Karpas-422 (cell line): ENCODE measurements at regions not wholly inside any gene's neighbourhood (a gene's known extent, or its start where the extent isn't known, plus 50 kb on each side); places are given as distances from the start of the nearest gene placed in this dataset.

ENCODE experiments used
- DNase-seq: peaks from one replicate; pipeline ENCODE4 v3.0.0-alpha.2; 2015
- H2AFZ ChIP-seq: fragments of 200-600 bp; sonication (generic); 2 replicates; pipeline ENCODE4 v1.6.1; 2014; ENCODE audit warnings: antibody characterized with exemption, low read length, mixed read lengths
- H3K27ac ChIP-seq: fragments of 200-600 bp; sonication (generic); 2 replicates; pipeline ENCODE4 v1.5.1; 2014; ENCODE audit warnings: mild to moderate bottlenecking, low read length, moderate library complexity
- H3K27me3 ChIP-seq: fragments of 200-600 bp; sonication (generic); 2 replicates; pipeline ENCODE4 v1.6.1; 2014; ENCODE audit warnings: low read length, mixed read lengths
- H3K36me3 ChIP-seq: fragments of 200-600 bp; sonication (generic); 2 replicates; pipeline ENCODE4 v1.6.1; 2014; ENCODE audit warnings: low read length, mixed read lengths; ENCODE audit not compliant: insufficient read depth
- H3K4me1 ChIP-seq: fragments of 200-600 bp; sonication (generic); 2 replicates; pipeline ENCODE4 v1.6.1; 2014; ENCODE audit warnings: mild to moderate bottlenecking, low read length, mixed read lengths
- H3K4me2 ChIP-seq: fragments of 200-600 bp; sonication (generic); 2 replicates; pipeline ENCODE4 v1.6.1; 2014; ENCODE audit warnings: low read length, low read depth, mild to moderate bottlenecking; ENCODE audit not compliant: poor library complexity, severe bottlenecking
- H3K4me3 ChIP-seq: fragments of 200-600 bp; sonication (generic); 2 replicates; pipeline ENCODE4 v1.5.1; 2014; ENCODE audit warnings: mild to moderate bottlenecking, antibody characterized with exemption, low read length, mixed read lengths
- H3K79me2 ChIP-seq: fragments of 200-600 bp; sonication (generic); 2 replicates; pipeline ENCODE4 v1.6.1; 2014; ENCODE audit warnings: mild to moderate bottlenecking, low read length, mixed read lengths
- H3K9ac ChIP-seq: fragments of 200-600 bp; sonication (generic); 2 replicates; pipeline ENCODE4 v1.6.0; 2014; ENCODE audit warnings: low read length
- H3K9me2 ChIP-seq: fragments of 200-600 bp; sonication (generic), shearing (Covaris generic); replicated peaks from 2 replicates; pipeline ENCODE4 v1.6.0; 2014; ENCODE audit warnings: mild to moderate bottlenecking, low read length, moderate library complexity; ENCODE audit not compliant: insufficient read depth
- H3K9me3 ChIP-seq: fragments of 300-700, 200-600 bp; sonication (generic); 2 replicates; pipeline ENCODE4 v1.6.1; 2014; ENCODE audit warnings: low read length, mixed read lengths
- H4K20me1 ChIP-seq: fragments of 200-600 bp; sonication (generic); 2 replicates; pipeline ENCODE4 v1.6.1; 2014; ENCODE audit warnings: mild to moderate bottlenecking, antibody characterized with exemption, low read length, low read depth; ENCODE audit not compliant: insufficient read depth

DNA sequence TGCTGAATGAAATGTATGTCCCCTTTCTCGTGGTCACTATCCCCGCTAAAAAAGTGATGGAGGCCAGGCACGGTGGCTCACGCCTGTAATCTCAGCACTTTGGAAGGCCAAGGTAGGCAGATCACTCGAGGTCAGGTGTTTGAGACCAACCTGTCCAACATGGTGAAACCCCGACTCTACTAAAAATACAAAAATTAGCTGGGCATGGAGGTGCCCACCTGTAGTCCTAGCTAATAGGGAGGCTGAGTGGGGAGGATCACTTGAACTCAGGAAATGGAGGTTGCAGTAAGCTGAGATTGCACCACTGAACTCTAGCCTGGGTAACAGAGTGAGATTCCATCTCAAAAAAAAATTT, 91.4 kb upstream of the MKLN1 start:
- H3K27ac ChIP-seq: no peak overlapping the region
- H3K4me3 ChIP-seq: no peak overlapping the region
- H3K4me1 ChIP-seq: peaks cover 16% of the 10 kb centered on the region
- H3K4me2 ChIP-seq: no peak overlapping the region
- no peaks in the 10 kb centered on the region for H3K36me3 ChIP-seq
- H4K20me1 ChIP-seq: no peaks in the 10 kb centered on the region
- H2AFZ ChIP-seq: no peak overlapping the region
- no peaks in the 10 kb centered on the region for H3K27me3 ChIP-seq
- no peak overlapping the region for H3K9ac ChIP-seq
- H3K9me3 ChIP-seq: no peaks in the 10 kb centered on the region
- H3K9me2 ChIP-seq: no peaks in the 10 kb centered on the region
- no peaks in the 10 kb centered on the region for H3K79me2 ChIP-seq
- no peak for DNase-seq

DNA sequence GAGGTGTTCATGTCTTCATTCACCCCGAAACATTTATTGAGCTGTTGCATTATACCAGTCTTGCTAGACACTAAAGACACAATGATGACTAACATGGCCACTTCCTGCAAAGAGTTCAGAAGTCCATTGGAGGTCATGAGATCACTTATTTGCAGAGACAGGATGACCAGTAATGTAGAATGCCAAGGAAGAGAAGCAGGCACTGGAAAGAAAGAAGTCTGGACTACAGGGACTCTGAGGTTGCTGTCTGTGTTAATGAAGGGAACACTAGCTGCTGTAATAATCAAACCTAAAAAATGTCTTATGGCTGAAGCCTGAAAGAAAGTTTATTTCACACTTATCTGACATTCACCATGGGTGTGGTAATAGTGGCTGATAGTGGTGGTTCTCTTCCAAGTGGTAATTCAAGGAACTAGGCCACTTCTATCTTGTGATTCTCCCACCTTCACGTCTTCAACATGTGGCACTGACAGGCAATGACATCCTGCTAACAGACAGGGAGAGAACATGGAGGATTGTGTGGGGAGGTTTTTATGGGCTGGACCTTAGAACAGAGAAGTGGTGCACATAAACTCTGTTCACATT, 89.2 kb upstream of the MKLN1 start:
- no peak overlapping the region for H3K27ac ChIP-seq
- H3K4me3 ChIP-seq: no peak overlapping the region
- H2AFZ ChIP-seq: no peak overlapping the region
- no peaks in the 10 kb centered on the region for H4K20me1 ChIP-seq
- DNase-seq: no peak
- H3K4me1 ChIP-seq: peaks cover 8% of the 10 kb centered on the region
- H3K4me2 ChIP-seq: no peak overlapping the region
- H3K79me2 ChIP-seq: no peaks in the 10 kb centered on the region
- H3K9ac ChIP-seq: no peak overlapping the region
- H3K27me3 ChIP-seq: no peaks in the 10 kb centered on the region
- H3K36me3 ChIP-seq: no peaks in the 10 kb centered on the region
- no peaks in the 10 kb centered on the region for H3K9me2 ChIP-seq
- H3K9me3 ChIP-seq: no peaks in the 10 kb centered on the region

DNA sequence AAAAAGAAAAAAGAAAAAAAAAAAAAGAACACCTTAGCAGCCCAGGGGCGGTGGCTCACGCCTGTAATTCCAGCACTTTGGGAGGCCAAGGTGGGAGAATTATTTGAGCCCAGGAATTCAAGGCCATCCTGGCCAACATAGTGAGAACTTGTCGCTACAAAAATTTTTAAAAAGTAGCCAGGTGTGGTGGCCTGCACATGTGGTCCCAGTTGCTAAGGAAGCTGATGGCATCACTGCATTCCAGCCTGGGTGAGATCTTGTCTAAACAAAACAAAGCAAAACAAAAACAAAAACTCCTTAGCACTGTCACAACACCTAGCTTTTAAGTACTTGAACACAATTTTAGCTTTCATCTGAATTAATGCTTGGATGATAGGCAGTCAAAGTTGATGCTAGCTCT, 86.3 kb upstream of the MKLN1 start:
- no peak for DNase-seq
- Histone ChIP-seq H4K20me1 (no peaks in the 10 kb centered on the region), H3K4me1 (no peaks in the 10 kb centered on the region), H3K4me2 (no peak overlapping the region), H3K27me3 (no peaks in the 10 kb centered on the region), H3K9me2 (no peaks in the 10 kb centered on the region), H3K4me3 (no peak overlapping the region), H3K27ac (no peak overlapping the region), H3K36me3 (no peaks in the 10 kb centered on the region), H2AFZ (no peak overlapping the region), H3K9ac (no peak overlapping the region), H3K9me3 (no peaks in the 10 kb centered on the region), H3K79me2 (no peaks in the 10 kb centered on the region)

DNA sequence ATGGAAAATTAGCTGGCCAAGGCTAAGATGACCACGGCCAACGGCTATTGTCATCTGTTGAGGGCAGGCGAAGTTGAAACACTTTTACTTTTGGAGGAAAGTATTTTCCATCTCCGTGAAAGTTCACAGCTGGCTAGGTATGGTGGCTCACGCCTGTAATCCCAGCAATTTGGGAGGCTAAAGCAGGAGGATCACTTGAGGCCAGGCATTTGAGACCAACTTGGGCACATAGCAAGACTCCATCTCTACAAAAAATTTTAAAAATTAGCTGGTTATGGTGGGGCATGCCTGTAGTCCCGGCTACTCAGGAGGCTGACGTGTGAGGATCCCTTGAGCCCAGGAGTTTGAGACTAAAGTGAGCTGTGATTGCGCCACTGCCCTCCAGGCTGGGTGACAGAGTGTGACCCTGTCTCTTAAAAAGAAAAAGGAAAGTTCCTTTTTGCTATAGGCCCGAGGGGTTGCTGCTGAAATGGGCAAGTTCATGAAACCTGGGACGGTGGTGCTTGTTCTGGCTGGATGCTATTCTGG, 85.5 kb upstream of the MKLN1 start:
- H2AFZ ChIP-seq: no peak overlapping the region
- no peak overlapping the region for H3K27ac ChIP-seq
- no peaks in the 10 kb centered on the region for H3K36me3 ChIP-seq
- H3K9me3 ChIP-seq: no peaks in the 10 kb centered on the region
- no peak overlapping the region for H3K9ac ChIP-seq
- H3K4me2 ChIP-seq: no peak overlapping the region
- no peaks in the 10 kb centered on the region for H3K9me2 ChIP-seq
- H3K27me3 ChIP-seq: no peaks in the 10 kb centered on the region
- no peaks in the 10 kb centered on the region for H4K20me1 ChIP-seq
- H3K79me2 ChIP-seq: no peaks in the 10 kb centered on the region
- H3K4me1 ChIP-seq: no peaks in the 10 kb centered on the region
- no peak for DNase-seq
- H3K4me3 ChIP-seq: no peak overlapping the region

DNA sequence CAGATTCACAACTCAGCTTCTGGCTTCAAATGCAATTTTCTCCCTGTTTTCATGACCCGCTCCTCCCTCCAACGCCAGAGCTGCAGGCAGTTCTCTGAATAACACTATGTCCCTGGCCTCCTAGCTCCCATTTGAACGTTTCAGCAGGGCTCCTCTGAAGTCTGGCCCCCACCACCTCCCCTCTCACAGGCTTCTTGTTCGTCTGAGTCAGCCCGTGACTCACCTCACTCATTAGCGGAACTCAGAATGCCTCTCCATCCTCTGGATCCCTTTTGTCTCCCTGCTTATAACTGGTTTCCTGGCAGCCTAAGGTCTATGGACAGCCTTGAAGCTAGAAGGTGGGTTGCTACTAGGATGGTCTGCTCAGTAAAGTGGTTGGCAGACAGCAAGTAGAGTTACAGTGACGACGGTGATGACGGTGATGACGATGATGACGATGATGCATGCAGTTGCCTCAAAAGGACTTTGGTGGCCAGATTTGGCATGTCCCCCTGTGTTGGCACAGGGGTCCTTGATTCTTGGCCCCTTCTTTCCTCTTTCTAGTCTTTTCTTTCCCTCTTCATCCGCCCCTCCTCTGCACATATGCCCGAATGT, 83.3 kb upstream of the MKLN1 start:
- Histone ChIP-seq H3K9me2 (no peaks in the 10 kb centered on the region), H3K27ac (no peak overlapping the region), H3K9ac (no peak overlapping the region), H4K20me1 (no peaks in the 10 kb centered on the region), H3K4me3 (no peak overlapping the region), H3K36me3 (no peaks in the 10 kb centered on the region), H2AFZ (no peak overlapping the region), H3K4me1 (no peaks in the 10 kb centered on the region), H3K4me2 (no peak overlapping the region), H3K27me3 (no peaks in the 10 kb centered on the region), H3K9me3 (no peaks in the 10 kb centered on the region), H3K79me2 (no peaks in the 10 kb centered on the region)
- no peak for DNase-seq

DNA sequence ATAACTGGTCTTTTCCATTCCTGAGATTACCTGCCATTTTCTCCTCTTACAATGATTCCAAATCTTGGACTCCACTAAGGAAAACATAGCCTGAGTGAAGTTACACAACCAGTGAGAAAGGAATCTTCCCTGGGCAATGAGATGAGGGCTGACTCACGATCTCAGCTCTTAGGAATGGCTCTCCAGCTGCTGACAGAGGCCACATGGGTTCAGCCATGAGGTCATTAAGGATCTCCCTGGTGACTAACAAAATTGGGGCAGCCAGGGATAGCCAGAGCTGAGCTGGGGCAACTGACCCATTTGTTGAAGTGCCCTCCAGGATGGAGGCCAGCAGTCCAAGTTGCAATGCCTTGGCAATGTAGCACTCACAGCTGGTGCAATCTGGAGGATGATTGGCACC, 78.7 kb upstream of the MKLN1 start:
- no peaks in the 10 kb centered on the region for H3K9me2 ChIP-seq
- H3K9me3 ChIP-seq: no peaks in the 10 kb centered on the region
- H4K20me1 ChIP-seq: no peaks in the 10 kb centered on the region
- H2AFZ ChIP-seq: no peak overlapping the region
- no peaks in the 10 kb centered on the region for H3K36me3 ChIP-seq
- H3K79me2 ChIP-seq: no peaks in the 10 kb centered on the region
- no peaks in the 10 kb centered on the region for H3K4me1 ChIP-seq
- no peak overlapping the region for H3K9ac ChIP-seq
- H3K4me3 ChIP-seq: no peak overlapping the region
- H3K27ac ChIP-seq: no peak overlapping the region
- H3K27me3 ChIP-seq: no peaks in the 10 kb centered on the region
- DNase-seq: no peak
- H3K4me2 ChIP-seq: no peak overlapping the region

DNA sequence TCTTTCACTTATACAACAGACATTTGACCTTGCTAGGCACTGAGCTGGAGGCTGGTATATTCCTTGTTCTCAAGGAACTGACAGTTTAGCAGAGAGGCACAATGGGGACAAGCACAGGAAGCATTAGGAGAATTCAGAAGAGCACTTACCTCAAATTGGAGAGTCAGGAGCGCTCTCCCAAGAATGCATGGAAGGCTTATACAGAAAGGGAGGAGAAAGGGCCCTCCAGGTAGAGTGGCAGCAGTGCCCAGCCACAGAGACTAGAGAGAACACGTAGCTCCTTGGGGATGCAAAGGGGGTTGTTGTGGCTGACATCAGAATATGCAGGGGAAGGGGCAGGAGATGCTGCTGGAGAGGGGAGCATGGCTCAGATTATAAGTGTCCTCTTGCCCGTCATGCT, 78.2 kb upstream of the MKLN1 start:
- H3K27me3 ChIP-seq: no peaks in the 10 kb centered on the region
- H3K79me2 ChIP-seq: no peaks in the 10 kb centered on the region
- no peak overlapping the region for H3K27ac ChIP-seq
- DNase-seq: no peak
- no peak overlapping the region for H3K9ac ChIP-seq
- no peaks in the 10 kb centered on the region for H3K9me2 ChIP-seq
- no peak overlapping the region for H3K4me2 ChIP-seq
- H3K36me3 ChIP-seq: no peaks in the 10 kb centered on the region
- no peaks in the 10 kb centered on the region for H4K20me1 ChIP-seq
- no peak overlapping the region for H2AFZ ChIP-seq
- H3K4me1 ChIP-seq: no peaks in the 10 kb centered on the region
- no peaks in the 10 kb centered on the region for H3K9me3 ChIP-seq
- H3K4me3 ChIP-seq: no peak overlapping the region

DNA sequence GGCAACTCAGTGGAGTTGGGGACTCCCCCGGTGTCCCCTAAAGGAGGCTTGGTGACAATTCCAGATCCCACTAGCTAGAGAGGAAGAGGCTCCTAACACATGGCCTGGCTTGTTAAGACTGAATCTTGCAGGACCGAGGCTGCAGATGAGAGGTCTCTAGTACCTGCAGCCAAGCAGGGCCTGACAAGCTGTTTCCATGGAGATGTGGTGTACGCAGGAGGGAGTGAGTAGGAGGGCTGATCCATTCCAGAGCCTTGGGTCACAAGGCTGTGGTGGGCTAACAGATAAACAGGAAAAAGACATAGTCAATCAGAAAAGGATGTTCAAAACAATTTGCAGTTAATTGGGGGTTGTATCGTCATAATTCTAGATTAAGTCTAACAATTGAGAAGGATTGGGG, 77.3 kb upstream of the MKLN1 start:
- Histone ChIP-seq H3K36me3 (no peaks in the 10 kb centered on the region), H3K27ac (no peak overlapping the region), H3K9me2 (no peaks in the 10 kb centered on the region), H4K20me1 (no peaks in the 10 kb centered on the region), H3K9me3 (peaks cover 4% of the 10 kb centered on the region; the same call in 1 of the 2 replicates), H3K4me2 (no peak overlapping the region), H3K4me3 (no peak overlapping the region), H3K9ac (no peak overlapping the region), H2AFZ (no peak overlapping the region), H3K4me1 (no peaks in the 10 kb centered on the region), H3K79me2 (no peaks in the 10 kb centered on the region), H3K27me3 (no peaks in the 10 kb centered on the region)
- DNase-seq: no peak
